ENCODE measurements at regions not wholly inside any gene's neighbourhood (a gene's known extent, or its start where the extent isn't known, plus 50 kb on each side); places are given as distances from the start of the nearest gene placed in this dataset.
A peak's percentile ranks its signal among the peaks of the same experiment; 100 is the strongest.

DNA sequence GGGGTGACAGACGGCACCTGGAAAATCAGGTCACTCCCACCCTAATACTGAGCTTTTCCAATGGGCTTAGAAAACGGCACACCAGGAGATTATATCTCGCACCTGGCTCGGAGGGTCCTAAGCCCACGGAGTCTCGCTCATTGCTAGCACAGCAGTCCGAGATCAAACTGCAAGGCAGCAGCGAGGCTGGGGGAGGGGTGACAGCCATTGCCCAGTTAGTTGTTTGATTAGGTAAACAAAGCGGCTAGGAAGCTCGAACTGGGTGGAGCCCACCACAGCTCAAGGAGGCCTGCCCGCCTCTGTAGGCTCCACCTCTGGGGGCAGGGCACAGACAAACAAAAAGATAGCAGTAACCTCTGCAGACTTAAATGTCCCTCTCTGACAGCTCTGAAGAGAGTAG is 260.9 kb downstream of the BLID start:
- DNase-seq: peak in 1 of 2 experiments; percentile 2

DNA sequence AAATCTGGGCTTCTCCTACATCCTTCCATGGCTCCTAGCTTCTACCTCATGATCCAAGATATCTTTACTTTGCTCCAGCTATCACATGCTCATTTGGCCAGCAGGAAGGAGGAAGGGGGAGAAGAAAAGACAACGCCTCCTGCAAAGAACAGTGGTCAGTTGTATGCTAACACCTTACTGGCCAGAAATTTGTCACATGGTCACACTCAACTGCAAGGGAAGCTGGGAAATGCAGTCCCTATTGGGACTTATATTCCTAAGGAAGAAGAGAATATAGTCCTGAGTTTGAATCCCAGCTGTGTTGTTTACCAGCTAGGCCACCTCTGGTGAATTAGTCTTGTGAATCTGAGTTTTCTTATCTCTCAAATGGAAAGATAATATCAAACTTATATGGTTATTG is 272.0 kb downstream of the BLID start:
- no peak for DNase-seq

DNA sequence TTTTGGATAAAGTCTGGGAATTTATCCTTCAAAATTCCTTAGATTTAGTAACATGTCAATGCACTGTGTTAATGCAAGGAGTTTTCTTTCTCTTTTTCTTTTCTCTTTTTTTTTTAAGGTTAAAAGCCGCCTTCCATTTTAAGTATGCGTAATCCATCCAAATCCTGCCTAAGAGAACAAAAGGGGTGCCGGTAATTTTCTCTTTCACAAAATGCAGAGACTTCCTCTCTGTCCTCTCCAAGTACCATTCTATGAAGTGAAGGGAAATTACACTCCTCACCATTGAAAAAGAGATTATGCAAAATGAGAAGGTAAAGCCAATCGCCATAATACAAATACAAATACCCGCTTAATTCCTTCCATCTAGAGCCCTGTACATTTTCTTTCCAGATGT is 273.8 kb downstream of the BLID start:
- no peak for DNase-seq

- no peak for DNase-seq
These were observed 274.4 kb downstream of the BLID start for GRCh38 chr11:121841487-121842191.

GRCh38 chr11:121839781-121840180 is 276.2 kb downstream of the BLID start:
- no peak for DNase-seq

DNA sequence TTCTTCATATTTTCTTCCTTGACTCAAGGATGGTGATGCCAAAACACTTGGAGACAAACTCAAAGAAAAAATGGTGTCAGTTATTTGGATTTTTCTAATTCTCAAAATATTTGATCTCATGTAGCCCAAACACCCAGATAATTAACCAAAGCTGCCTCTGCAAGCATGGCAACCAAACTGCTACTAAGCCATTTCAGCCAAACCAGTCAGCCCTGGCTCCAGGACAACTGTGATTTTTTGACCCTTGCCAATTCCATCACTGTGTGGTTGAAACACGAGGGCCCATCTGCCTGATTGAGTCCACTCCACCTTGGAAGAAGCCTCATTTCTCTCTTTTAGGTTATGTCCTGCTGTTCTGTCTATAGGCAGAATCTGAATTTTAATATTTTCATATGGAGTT is 277.4 kb downstream of the BLID start:
- no peak for DNase-seq

GRCh38 chr11:121833970-121834369 is 282.0 kb downstream of the BLID start:
- no peak for DNase-seq

GRCh38 chr11:121829159-121829643 is 286.8 kb downstream of the BLID start:
- DNase-seq: no peak

- DNase-seq: no peak
These were observed 301.1 kb downstream of the BLID start for GRCh38 chr11:121814962-121815361.

DNA sequence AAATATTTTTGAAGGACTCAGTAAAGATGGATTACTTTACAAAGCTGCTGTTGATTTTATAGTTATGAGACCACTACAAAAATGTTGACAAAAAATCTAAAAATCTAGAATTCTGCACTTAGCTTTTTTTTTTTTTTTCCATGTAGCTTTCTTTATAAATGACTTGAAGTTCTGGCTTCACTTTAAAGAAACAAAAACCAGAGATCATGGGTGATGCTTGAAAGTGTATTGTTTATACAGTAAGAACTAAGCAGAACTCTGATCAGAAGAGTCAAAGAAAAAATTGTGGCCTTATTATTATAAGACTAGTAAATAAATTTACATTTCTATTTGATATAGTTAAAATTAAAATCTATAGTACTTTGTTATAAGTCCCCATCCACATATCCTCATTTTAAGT is 301.7 kb downstream of the BLID start:
- no peak for DNase-seq

- DNase-seq: no peak
These were observed 305.7 kb downstream of the BLID start for GRCh38 chr11:121810291-121810690.

- no peak for DNase-seq
These were observed 307.9 kb downstream of the BLID start for GRCh38 chr11:121808096-121808495.

- DNase-seq: no peak
These were observed 309.0 kb downstream of the BLID start for GRCh38 chr11:121807051-121807450.

GRCh38 chr11:121802542-121802941 is 313.5 kb downstream of the BLID start:
- no peak for DNase-seq

- no peak for DNase-seq
These were observed 314.2 kb downstream of the BLID start for GRCh38 chr11:121801781-121802180.

- no peak for DNase-seq
These were observed 314.6 kb downstream of the BLID start for GRCh38 chr11:121801394-121801748.

DNA sequence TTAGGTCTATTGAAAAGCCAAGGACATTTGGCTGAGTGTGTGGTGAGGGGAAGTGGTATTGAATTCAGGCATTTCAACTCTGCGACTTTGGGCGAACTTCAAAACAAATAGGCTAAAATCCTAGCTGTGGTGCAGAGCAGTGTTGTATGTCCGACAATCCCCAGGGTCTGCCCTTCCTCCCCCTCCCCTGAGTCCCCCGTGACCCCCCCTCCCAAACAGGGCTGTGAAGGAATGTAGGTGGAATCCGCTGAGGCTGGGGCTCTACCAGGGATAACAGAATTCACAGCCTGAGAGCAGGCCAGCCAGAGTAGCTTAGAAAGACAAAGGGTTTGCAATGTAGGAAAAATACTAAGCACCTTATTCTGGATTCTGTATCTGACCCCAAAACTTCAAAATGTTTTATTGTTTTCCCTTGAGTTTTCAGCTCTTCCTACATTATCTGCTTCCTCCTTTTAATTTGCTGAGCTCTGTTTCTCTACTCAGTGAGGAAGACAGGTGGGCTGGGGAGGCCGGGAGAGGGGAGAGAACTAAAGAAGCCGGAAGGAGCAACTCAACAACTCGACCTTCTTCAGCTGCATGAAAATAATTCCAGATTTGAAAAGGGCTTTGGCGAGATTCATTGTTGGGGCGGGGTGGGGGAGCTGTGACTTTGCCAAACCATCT is 315.2 kb downstream of the BLID start:
- no peak for DNase-seq

DNA sequence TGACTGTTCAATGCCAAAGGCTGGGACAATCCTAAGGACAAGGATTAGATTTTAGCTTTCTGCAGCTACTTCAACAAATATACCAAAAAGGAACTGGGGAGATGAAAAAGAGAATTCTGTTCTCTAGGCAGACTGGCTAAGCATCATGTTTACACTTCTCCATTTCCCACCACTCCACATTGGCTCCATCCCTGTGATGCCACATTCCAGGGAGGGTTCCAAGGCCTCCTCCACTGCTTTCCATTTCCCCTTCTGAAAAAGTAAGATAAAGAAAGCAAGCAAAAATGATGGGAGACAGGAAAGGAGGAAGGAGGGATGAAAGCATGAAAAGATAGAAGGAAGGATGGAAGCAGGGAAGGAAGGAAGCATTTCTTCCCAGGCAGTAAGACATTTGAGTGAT is 315.8 kb downstream of the BLID start:
- no peak for DNase-seq

DNA sequence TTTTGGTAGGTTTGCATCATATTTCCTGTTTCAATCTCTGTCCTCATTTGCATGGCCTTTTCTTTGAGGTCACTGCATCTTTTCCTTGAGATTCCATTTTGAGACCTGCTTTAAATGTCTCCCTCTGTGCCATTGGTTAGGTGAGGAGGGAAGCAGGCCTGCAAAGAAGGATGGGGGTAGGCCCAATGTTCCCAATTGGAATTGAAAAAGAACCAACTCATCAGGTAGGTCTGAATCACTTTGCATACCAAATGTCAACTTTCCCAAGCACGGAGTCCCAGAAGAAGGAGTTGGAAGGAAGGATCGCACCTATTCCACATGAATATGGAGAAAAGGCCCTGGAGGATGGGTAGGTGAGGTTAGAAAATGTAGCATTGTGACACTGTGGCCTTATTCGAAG is 318.5 kb downstream of the BLID start:
- DNase-seq: no peak

DNA sequence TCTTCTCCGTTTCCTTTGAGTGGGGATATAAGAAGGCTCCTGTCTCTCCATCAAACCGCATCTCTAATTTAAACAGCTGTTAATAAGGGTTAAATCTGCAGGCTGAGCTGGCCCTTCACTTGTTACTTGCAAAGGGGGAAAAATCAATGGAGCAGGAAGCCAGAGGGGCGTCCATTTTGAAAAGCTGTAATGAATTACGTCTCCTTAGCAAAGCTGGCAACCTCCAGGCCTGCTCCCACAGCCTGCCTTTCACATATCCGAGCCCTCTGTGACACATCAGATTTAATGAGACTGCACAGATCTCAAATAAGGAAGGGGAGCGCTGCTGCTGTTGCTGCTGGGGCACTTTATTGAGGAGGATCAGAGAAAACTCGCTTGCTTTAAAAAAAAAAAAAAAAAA is 320.8 kb downstream of the BLID start:
- DNase-seq: no peak

DNA sequence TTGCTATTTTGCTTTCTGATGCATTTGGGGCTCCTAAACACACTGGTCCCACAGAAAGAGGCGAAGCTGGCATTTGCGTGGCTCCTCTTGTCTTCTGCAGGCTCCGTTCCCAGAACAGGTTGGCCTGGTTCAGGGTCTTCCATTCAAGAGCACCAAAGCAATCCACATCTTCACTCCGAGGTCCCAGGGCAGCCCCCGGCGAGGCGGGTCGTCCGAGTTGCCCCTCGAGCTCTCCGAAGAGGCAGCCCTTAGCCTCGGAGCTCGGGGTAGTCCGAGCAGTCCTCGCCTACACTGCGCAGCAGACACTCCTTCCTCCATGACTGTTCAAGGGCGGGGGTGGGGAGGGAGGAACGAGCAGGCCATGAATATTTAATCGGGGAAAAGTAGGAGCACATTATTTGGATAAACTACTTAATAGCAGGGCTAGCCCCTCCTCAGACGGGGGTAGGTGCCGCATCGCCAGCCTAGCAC is 321.3 kb downstream of the BLID start:
- DNase-seq: no peak

DNA sequence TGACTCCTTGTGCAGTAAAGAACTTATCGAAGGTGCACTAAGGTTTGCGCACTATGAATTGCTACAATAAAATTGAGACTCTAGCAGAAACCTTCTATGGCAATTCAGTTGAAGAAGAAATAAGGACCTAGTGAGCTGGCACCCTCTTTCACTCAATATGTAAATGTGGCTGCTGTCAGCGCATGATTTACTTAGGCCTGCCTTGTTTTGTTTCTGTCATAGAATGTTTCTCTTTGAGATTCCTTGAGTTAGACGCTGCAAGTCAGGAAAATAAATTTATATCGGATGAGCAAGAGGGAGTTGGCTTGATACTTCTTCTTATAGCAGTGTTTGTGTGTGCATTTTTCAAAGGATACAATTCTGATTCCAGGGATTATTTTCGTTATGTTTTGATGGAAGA is 322.1 kb downstream of the BLID start:
- no peak for DNase-seq

GRCh38 chr11:121793291-121793690 is 322.7 kb downstream of the BLID start:
- DNase-seq: no peak

- no peak for DNase-seq
These were observed 323.8 kb downstream of the BLID start for GRCh38 chr11:121792185-121792584.

- no peak for DNase-seq
These were observed 325.6 kb downstream of the BLID start for GRCh38 chr11:121790430-121790829.
